Suppressor macrophage (primary cell): ENCODE measurements at regions not wholly inside any gene's neighbourhood (a gene's known extent, or its start where the extent isn't known, plus 50 kb on each side); places are given as distances from the start of the nearest gene placed in this dataset.

Experiments
- DNase-seq, 4 experiments: peaks; one replicate each; pipeline ENCODE4 v3.0.0-alpha.2; 2020 to 2022

GRCh38 chr2:146246736-146247523 is 1597.9 kb upstream of the ACVR2A start:
- DNase-seq: no peak

GRCh38 chr2:146246002-146246735 is 1598.7 kb upstream of the ACVR2A start:
- no peak for DNase-seq

- DNase-seq: no peak
Measured at GRCh38 chr2:146244830-146245229, 1600.0 kb upstream of the ACVR2A start.

- DNase-seq: no peak
Measured at GRCh38 chr2:146244131-146244530, 1600.7 kb upstream of the ACVR2A start.

- DNase-seq: no peak
Measured at GRCh38 chr2:146241023-146241422, 1603.8 kb upstream of the ACVR2A start.

- no peak for DNase-seq
Measured at GRCh38 chr2:146240391-146240790, 1604.4 kb upstream of the ACVR2A start.

- no peak for DNase-seq
Measured at GRCh38 chr2:146239392-146240135, 1605.3 kb upstream of the ACVR2A start.

- DNase-seq: no peak
Measured at GRCh38 chr2:146238254-146238966, 1606.4 kb upstream of the ACVR2A start.

- DNase-seq: no peak
Measured at GRCh38 chr2:146235158-146235557, 1609.7 kb upstream of the ACVR2A start.

- DNase-seq: no peak
Measured at GRCh38 chr2:146229508-146230155, 1615.2 kb upstream of the ACVR2A start.

- no peak for DNase-seq
Measured at GRCh38 chr2:146228466-146229058, 1616.3 kb upstream of the ACVR2A start.

GRCh38 chr2:146228020-146228393 is 1616.8 kb upstream of the ACVR2A start:
- no peak for DNase-seq

- DNase-seq: no peak
Measured at GRCh38 chr2:146227152-146228019, 1617.4 kb upstream of the ACVR2A start.

GRCh38 chr2:146226077-146226476 is 1618.8 kb upstream of the ACVR2A start:
- no peak for DNase-seq

GRCh38 chr2:146221826-146222225 is 1623.0 kb upstream of the ACVR2A start:
- DNase-seq: no peak

- no peak for DNase-seq
Measured at GRCh38 chr2:146220957-146221356, 1623.9 kb upstream of the ACVR2A start.

- DNase-seq: no peak
Measured at GRCh38 chr2:146214394-146214929, 1630.4 kb upstream of the ACVR2A start.

GRCh38 chr2:146213674-146214073 is 1631.2 kb upstream of the ACVR2A start:
- DNase-seq: no peak

- no peak for DNase-seq
Measured at GRCh38 chr2:146212602-146213001, 1632.2 kb upstream of the ACVR2A start.

GRCh38 chr2:146209842-146210275 is 1635.0 kb upstream of the ACVR2A start:
- no peak for DNase-seq
